ENCODE measurements at regions not wholly inside any gene's neighbourhood (a gene's known extent, or its start where the extent isn't known, plus 50 kb on each side); places are given as distances from the start of the nearest gene placed in this dataset.

- TF ChIP-seq CTCF (IDR thresholded peaks at IDR 0.05; ENCODE audit: borderline replicate concordance, extremely low read depth, low read length, poor library complexity, severe bottlenecking) (no peak), EZH2 (IDR thresholded peaks at IDR 0.05; ENCODE audit: borderline replicate concordance, low read depth, low read length, severe bottlenecking) (no peak)
These were observed 306.8 kb upstream of the ERCC4 start for GRCh38 chr16:13613165-13613564.
